ENCODE measurements at regions not wholly inside any gene's neighbourhood (a gene's known extent, or its start where the extent isn't known, plus 50 kb on each side); places are given as distances from the start of the nearest gene placed in this dataset.

DNA sequence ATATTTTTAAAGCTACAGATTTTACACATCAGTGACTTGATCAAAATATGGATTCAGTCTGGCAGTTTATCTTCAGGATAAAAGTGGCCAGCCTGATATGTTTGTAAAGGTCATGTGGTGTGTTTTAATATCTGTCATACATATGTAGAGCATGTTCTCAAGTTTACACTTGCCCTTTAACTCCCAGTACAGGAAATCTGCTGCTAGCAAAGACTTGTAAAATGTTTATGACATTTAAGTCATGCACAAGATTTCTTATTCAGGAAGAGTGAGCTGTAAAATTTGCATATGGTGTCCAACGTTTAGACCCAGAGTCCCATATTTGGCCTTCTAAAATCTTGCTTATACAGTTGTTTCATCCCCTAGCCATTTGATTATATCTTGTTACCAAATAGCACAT, 197.5 kb upstream of the FLRT2 start:
- intact Hi-C loops (cut with micrococcal nuclease): no loop called here
- no peaks in the 10 kb centered on the region for H3K27me3 Mint-ChIP-seq

DNA sequence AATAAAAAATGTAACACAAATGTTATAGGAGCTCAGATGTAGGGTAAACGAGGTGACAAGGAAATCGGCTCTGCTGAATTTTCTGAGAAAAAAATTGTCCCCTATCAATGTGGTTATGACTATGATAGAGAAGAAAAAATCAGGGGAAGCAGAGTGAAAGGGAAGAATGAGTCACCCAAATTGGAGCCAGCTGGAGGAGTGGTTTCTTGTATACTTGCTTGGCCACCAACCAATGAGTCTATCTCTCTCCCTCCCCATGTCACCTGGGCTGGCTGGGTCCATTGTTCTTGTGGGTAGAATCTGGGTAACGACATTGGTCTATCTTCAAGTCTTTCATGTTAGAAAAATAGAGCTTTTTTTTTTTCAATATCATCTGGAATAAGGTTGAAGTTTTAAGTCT, 196.6 kb upstream of the FLRT2 start:
- intact Hi-C loops (cut with micrococcal nuclease): no loop called here
- H3K4me3 Mint-ChIP-seq: no peak overlapping the region
- Histone ChIP-seq H3K9me3 (ENCODE audit: control insufficient read depth in 2 of 3, low read length in 3 of 3) (no peaks in the 10 kb centered on the region), H3K27ac (ENCODE audit: low read depth, low read length) (no peak overlapping the region), H3K36me3 (ENCODE audit: control insufficient read depth in 2 of 3, insufficient read depth in 3 of 3, low read length in 3 of 3) (no peaks in the 10 kb centered on the region), H3K4me1 (ENCODE audit: control insufficient read depth in 2 of 2, insufficient read depth in 2 of 2, low read length in 2 of 2) (no peaks in the 10 kb centered on the region), H3K4me3 (ENCODE audit: low read length) (no peak overlapping the region), H3K27me3 (ENCODE audit: control insufficient read depth in 2 of 2, insufficient read depth in 2 of 2, low read length in 2 of 2) (no peaks in the 10 kb centered on the region)
- ChIA-PET POLR2A (no interaction called here), CTCF (no interaction called here)
- DNase-seq: no peak
- ATAC-seq: no peak
- no peak overlapping the region for H3K27ac Mint-ChIP-seq
- no peaks in the 10 kb centered on the region for H3K36me3 Mint-ChIP-seq
- peaks cover 0 to 9% (median 0%) of the 10 kb centered on the region in 11 donors for H3K9me3 Mint-ChIP-seq
- H3K27me3 Mint-ChIP-seq: no peaks in the 10 kb centered on the region
- no peaks in the 10 kb centered on the region for H3K4me1 Mint-ChIP-seq

More for the DNA sequence above, 197.5 kb upstream of the FLRT2 start:
- H3K4me3 ChIP-seq (ENCODE audit: low read length): no peak overlapping the region
- no peaks in the 10 kb centered on the region for H3K36me3 Mint-ChIP-seq
- H3K4me3 Mint-ChIP-seq: no peak overlapping the region
- CTCF ChIA-PET: no interaction called here
- H3K9me3 Mint-ChIP-seq: peaks cover 0 to 9% (median 0%) of the 10 kb centered on the region in 11 donors
- H3K27ac ChIP-seq (ENCODE audit: low read depth, low read length): no peak overlapping the region
- H3K4me1 Mint-ChIP-seq: no peaks in the 10 kb centered on the region
- POLR2A ChIA-PET: no interaction called here
- no peak overlapping the region for H3K27ac Mint-ChIP-seq
- no peaks in the 10 kb centered on the region for H3K4me1 ChIP-seq (ENCODE audit: control insufficient read depth in 2 of 2, insufficient read depth in 2 of 2, low read length in 2 of 2)
- DNase-seq: no peak
- no peaks in the 10 kb centered on the region for H3K27me3 ChIP-seq (ENCODE audit: control insufficient read depth in 2 of 2, insufficient read depth in 2 of 2, low read length in 2 of 2)
- ATAC-seq: no peak
- no peaks in the 10 kb centered on the region for H3K9me3 ChIP-seq (ENCODE audit: control insufficient read depth in 2 of 3, low read length in 3 of 3)
- H3K36me3 ChIP-seq (ENCODE audit: control insufficient read depth in 2 of 3, insufficient read depth in 3 of 3, low read length in 3 of 3): no peaks in the 10 kb centered on the region

DNA sequence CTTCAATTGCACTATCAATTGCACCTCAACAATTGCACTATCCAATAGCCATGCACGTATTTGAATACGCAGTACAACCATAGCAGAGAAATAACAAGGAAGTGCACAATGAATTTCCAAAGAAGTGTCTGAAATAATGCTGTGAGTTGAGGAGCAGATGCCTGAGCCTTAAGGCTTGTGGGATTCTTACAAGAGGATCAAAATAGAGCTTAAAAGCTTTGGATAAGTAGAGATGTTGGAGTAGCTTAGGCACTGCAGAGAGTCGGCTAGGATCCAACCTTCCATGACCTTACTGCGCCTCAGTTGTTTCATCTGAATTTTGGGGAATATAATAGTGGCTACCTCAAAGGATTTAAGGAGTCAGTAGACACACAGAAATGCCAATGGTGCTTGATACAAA, 196.1 kb upstream of the FLRT2 start:
- Mint-ChIP-seq H3K36me3 (no peaks in the 10 kb centered on the region), H3K9me3 (peaks cover 0 to 9% (median 0%) of the 10 kb centered on the region in 11 donors), H3K27ac (no peak overlapping the region), H3K4me3 (no peak overlapping the region), H3K4me1 (no peaks in the 10 kb centered on the region), H3K27me3 (no peaks in the 10 kb centered on the region)
- CTCF ChIA-PET: no interaction called here
- POLR2A ChIA-PET: no interaction called here
- Histone ChIP-seq H3K27me3 (ENCODE audit: control insufficient read depth in 2 of 2, insufficient read depth in 2 of 2, low read length in 2 of 2) (no peaks in the 10 kb centered on the region), H3K36me3 (ENCODE audit: control insufficient read depth in 2 of 3, insufficient read depth in 3 of 3, low read length in 3 of 3) (no peaks in the 10 kb centered on the region), H3K9me3 (ENCODE audit: control insufficient read depth in 2 of 3, low read length in 3 of 3) (no peaks in the 10 kb centered on the region), H3K27ac (ENCODE audit: low read depth, low read length) (no peak overlapping the region), H3K4me3 (ENCODE audit: low read length) (no peak overlapping the region), H3K4me1 (ENCODE audit: control insufficient read depth in 2 of 2, insufficient read depth in 2 of 2, low read length in 2 of 2) (no peaks in the 10 kb centered on the region)
- DNase-seq (no peak), ATAC-seq (no peak)
- intact Hi-C loops (cut with micrococcal nuclease): no loop called here

DNA sequence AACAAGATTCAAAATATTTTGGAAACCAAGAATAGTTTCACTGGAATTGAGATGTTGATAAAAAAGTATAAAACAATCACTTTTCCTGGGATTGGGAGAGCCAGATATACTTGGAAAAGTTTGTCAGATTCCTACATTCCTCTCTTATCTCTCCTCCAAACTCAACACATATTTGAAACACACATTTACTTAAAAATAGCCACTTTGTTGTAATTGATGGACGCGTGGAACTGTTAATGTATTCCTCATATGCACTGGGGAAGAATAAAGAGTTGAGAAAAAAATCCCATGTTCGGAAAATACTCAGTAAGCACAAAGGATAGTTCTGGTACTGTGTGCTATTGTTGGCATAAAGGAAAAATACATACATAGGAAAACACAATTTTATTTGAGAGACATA, 195.6 kb upstream of the FLRT2 start:
- no peaks in the 10 kb centered on the region for H3K27me3 ChIP-seq (ENCODE audit: control insufficient read depth in 2 of 2, insufficient read depth in 2 of 2, low read length in 2 of 2)

DNA sequence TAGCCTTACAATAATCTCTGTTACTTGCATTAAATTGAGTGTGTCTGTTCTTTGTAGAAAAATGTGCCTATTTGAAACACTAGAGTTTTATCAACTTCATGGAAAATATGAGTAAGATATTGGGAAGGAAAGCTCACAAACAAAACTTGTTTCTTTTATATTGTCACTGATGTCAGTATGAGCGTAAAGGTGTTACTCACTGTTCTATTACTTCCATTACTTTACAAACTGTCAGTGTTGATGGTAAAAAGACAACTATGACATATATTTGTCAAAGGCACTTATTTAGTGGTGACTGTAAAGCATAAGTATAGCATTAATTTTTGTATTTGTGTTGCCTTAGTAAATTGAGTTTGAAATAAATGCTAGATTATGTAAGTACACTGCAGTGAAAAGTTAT, 193.7 kb upstream of the FLRT2 start:
- H3K4me1 ChIP-seq (ENCODE audit: control insufficient read depth in 2 of 2, insufficient read depth in 2 of 2, low read length in 2 of 2): no peaks in the 10 kb centered on the region
- H3K36me3 Mint-ChIP-seq: no peaks in the 10 kb centered on the region
- no peak for ATAC-seq
- no peak overlapping the region for H3K27ac Mint-ChIP-seq
- H3K9me3 ChIP-seq (ENCODE audit: control insufficient read depth in 2 of 3, low read length in 3 of 3): no peaks in the 10 kb centered on the region
- CTCF ChIA-PET: no interaction called here
- DNase-seq: no peak
- H3K27me3 ChIP-seq (ENCODE audit: control insufficient read depth in 2 of 2, insufficient read depth in 2 of 2, low read length in 2 of 2): no peaks in the 10 kb centered on the region
- intact Hi-C loops (cut with micrococcal nuclease): no loop called here
- no peak overlapping the region for H3K4me3 ChIP-seq (ENCODE audit: low read length)
- POLR2A ChIA-PET: no interaction called here
- peaks cover 0 to 9% (median 0%) of the 10 kb centered on the region in 11 donors for H3K9me3 Mint-ChIP-seq
- no peaks in the 10 kb centered on the region for H3K4me1 Mint-ChIP-seq
- H3K36me3 ChIP-seq (ENCODE audit: control insufficient read depth in 2 of 3, insufficient read depth in 3 of 3, low read length in 3 of 3): no peaks in the 10 kb centered on the region
- H3K4me3 Mint-ChIP-seq: no peak overlapping the region
- no peak overlapping the region for H3K27ac ChIP-seq (ENCODE audit: low read depth, low read length)
- no peaks in the 10 kb centered on the region for H3K27me3 Mint-ChIP-seq

More for the DNA sequence above, 195.6 kb upstream of the FLRT2 start:
- Mint-ChIP-seq H3K36me3 (no peaks in the 10 kb centered on the region), H3K4me1 (no peaks in the 10 kb centered on the region), H3K4me3 (no peak overlapping the region), H3K27me3 (no peaks in the 10 kb centered on the region), H3K27ac (no peak overlapping the region), H3K9me3 (peaks cover 0 to 9% (median 0%) of the 10 kb centered on the region in 11 donors)
- H3K36me3 ChIP-seq (ENCODE audit: control insufficient read depth in 2 of 3, insufficient read depth in 3 of 3, low read length in 3 of 3): no peaks in the 10 kb centered on the region
- H3K9me3 ChIP-seq (ENCODE audit: control insufficient read depth in 2 of 3, low read length in 3 of 3): no peaks in the 10 kb centered on the region
- ATAC-seq (no peak), DNase-seq (no peak)
- H3K27ac ChIP-seq (ENCODE audit: low read depth, low read length): no peak overlapping the region
- POLR2A ChIA-PET: no interaction called here
- no peaks in the 10 kb centered on the region for H3K4me1 ChIP-seq (ENCODE audit: control insufficient read depth in 2 of 2, insufficient read depth in 2 of 2, low read length in 2 of 2)
- intact Hi-C loops (cut with micrococcal nuclease): no loop called here
- H3K4me3 ChIP-seq (ENCODE audit: low read length): no peak overlapping the region
- CTCF ChIA-PET: no interaction called here

DNA sequence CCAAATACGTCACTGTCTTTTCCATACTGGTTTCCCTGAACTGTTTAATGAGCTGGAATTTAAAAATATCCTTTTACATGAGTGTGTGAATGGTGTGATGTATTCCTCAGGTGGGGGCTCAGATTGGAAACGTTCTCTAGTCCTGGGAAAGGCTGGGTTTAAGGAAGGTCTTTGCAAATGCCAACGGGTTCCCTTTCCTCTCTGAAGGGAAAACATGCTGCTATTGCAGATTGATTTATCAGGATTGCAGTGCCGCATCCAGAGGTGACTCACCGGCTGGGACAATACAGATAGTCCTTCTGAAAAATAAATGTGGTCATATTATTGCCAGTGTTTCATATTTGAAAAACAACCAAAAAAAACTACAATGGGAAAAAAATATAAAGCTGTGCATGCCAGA, 193.1 kb upstream of the FLRT2 start:
- POLR2A ChIA-PET: no interaction called here
- Histone ChIP-seq H3K27me3 (ENCODE audit: control insufficient read depth in 2 of 2, insufficient read depth in 2 of 2, low read length in 2 of 2) (no peaks in the 10 kb centered on the region), H3K36me3 (ENCODE audit: control insufficient read depth in 2 of 3, insufficient read depth in 3 of 3, low read length in 3 of 3) (no peaks in the 10 kb centered on the region), H3K9me3 (ENCODE audit: control insufficient read depth in 2 of 3, low read length in 3 of 3) (no peaks in the 10 kb centered on the region), H3K27ac (ENCODE audit: low read depth, low read length) (no peak overlapping the region), H3K4me3 (ENCODE audit: low read length) (no peak overlapping the region), H3K4me1 (ENCODE audit: control insufficient read depth in 2 of 2, insufficient read depth in 2 of 2, low read length in 2 of 2) (no peaks in the 10 kb centered on the region)
- DNase-seq (no peak), ATAC-seq (no peak)
- H3K36me3 Mint-ChIP-seq: no peaks in the 10 kb centered on the region
- CTCF ChIA-PET: no interaction called here
- no peak overlapping the region for H3K27ac Mint-ChIP-seq
- intact Hi-C loops (cut with micrococcal nuclease): no loop called here
- H3K4me1 Mint-ChIP-seq: no peaks in the 10 kb centered on the region
- H3K4me3 Mint-ChIP-seq: no peak overlapping the region
- H3K27me3 Mint-ChIP-seq: no peaks in the 10 kb centered on the region
- peaks cover 0 to 9% (median 0%) of the 10 kb centered on the region in 11 donors for H3K9me3 Mint-ChIP-seq

DNA sequence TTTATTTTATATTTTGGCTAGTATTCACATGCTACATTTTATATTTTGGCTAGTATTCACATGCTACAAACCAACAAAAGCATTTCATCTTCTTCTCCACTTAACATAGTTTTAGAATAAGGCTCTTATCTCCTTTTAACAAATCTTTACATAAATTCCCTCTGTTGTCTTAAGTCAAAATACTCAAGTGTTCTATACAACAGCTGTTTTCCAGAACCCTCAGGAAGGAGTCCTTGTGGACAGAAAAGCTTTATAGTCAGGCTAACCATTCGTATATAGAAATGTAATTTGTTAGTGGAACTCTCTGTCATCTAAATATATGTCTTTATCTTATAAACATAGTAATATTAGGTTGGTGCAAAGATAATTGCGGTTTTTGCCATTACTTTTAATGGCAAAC, 191.0 kb upstream of the FLRT2 start:
- Mint-ChIP-seq H3K27ac (no peak overlapping the region), H3K9me3 (peaks cover 0 to 12% (median 0%) of the 10 kb centered on the region in 11 donors), H3K4me3 (no peak overlapping the region), H3K27me3 (no peaks in the 10 kb centered on the region), H3K4me1 (no peaks in the 10 kb centered on the region), H3K36me3 (no peaks in the 10 kb centered on the region)
- ATAC-seq: no peak
- Histone ChIP-seq H3K36me3 (ENCODE audit: control insufficient read depth in 2 of 3, insufficient read depth in 3 of 3, low read length in 3 of 3) (no peaks in the 10 kb centered on the region), H3K4me1 (ENCODE audit: control insufficient read depth in 2 of 2, insufficient read depth in 2 of 2, low read length in 2 of 2) (no peaks in the 10 kb centered on the region), H3K27me3 (ENCODE audit: control insufficient read depth in 2 of 2, insufficient read depth in 2 of 2, low read length in 2 of 2) (no peaks in the 10 kb centered on the region), H3K4me3 (ENCODE audit: low read length) (no peak overlapping the region), H3K9me3 (ENCODE audit: control insufficient read depth in 2 of 3, low read length in 3 of 3) (no peaks in the 10 kb centered on the region), H3K27ac (ENCODE audit: low read depth, low read length) (no peak overlapping the region)
- CTCF ChIA-PET: no interaction called here
- DNase-seq: no peak
- intact Hi-C loops (cut with micrococcal nuclease): no loop called here
- POLR2A ChIA-PET: no interaction called here

Measured in naive thymus-derived CD4-positive, alpha-beta T cell (primary cell).